ENCODE measurements at regions not wholly inside any gene's neighbourhood (a gene's known extent, or its start where the extent isn't known, plus 50 kb on each side); places are given as distances from the start of the nearest gene placed in this dataset.

- Histone ChIP-seq H3K27ac (no peak overlapping the region), H3K4me3 (no peak overlapping the region), H3K36me3 (no peaks in the 10 kb centered on the region), H3K27me3 (no peaks in the 10 kb centered on the region), H3K9me3 (no peaks in the 10 kb centered on the region), H3K4me1 (no peaks in the 10 kb centered on the region)
- TF ChIP-seq POLR2A (IDR thresholded peaks at IDR 0.05) = no peak
- no peak for TF ChIP-seq CTCF (IDR thresholded peaks at IDR 0.05)
- DNase-seq = no peak
These were observed 1046.5 kb downstream of the FAT4 start for GRCh38 chr4:126361287-126361686.

GRCh38 chr4:126364311-126364911 lies 1049.7 kb downstream of the FAT4 start:
- no peak for DNase-seq
- H3K4me1 ChIP-seq = no peaks in the 10 kb centered on the region
- no peaks in the 10 kb centered on the region for H3K36me3 ChIP-seq
- H3K9me3 ChIP-seq = no peaks in the 10 kb centered on the region
- no peak for TF ChIP-seq CTCF (IDR thresholded peaks at IDR 0.05)
- TF ChIP-seq POLR2A (IDR thresholded peaks at IDR 0.05) = no peak
- no peak overlapping the region for H3K4me3 ChIP-seq
- H3K27me3 ChIP-seq = no peaks in the 10 kb centered on the region
- H3K27ac ChIP-seq = no peak overlapping the region

GRCh38 chr4:126369076-126369475 lies 1054.3 kb downstream of the FAT4 start:
- no peaks in the 10 kb centered on the region for H3K27me3 ChIP-seq

GRCh38 chr4:126372634-126373033 lies 1057.9 kb downstream of the FAT4 start:
- Histone ChIP-seq H3K9me3 (no peaks in the 10 kb centered on the region), H3K27ac (no peak overlapping the region), H3K4me3 (no peak overlapping the region), H3K4me1 (no peaks in the 10 kb centered on the region), H3K36me3 (no peaks in the 10 kb centered on the region), H3K27me3 (no peaks in the 10 kb centered on the region)
- TF ChIP-seq CTCF (IDR thresholded peaks at IDR 0.05) (no peak), POLR2A (IDR thresholded peaks at IDR 0.05) (no peak)
- DNase-seq = no peak

More at GRCh38 chr4:126369076-126369475, 1054.3 kb downstream of the FAT4 start:
- TF ChIP-seq POLR2A (IDR thresholded peaks at IDR 0.05) = no peak
- no peak for TF ChIP-seq CTCF (IDR thresholded peaks at IDR 0.05)
- H3K9me3 ChIP-seq = no peaks in the 10 kb centered on the region
- no peaks in the 10 kb centered on the region for H3K4me1 ChIP-seq
- no peak for DNase-seq
- no peak overlapping the region for H3K4me3 ChIP-seq
- no peak overlapping the region for H3K27ac ChIP-seq
- H3K36me3 ChIP-seq = no peaks in the 10 kb centered on the region

GRCh38 chr4:126375462-126376054 lies 1060.8 kb downstream of the FAT4 start:
- no peaks in the 10 kb centered on the region for H3K9me3 ChIP-seq
- TF ChIP-seq POLR2A (IDR thresholded peaks at IDR 0.05) (no peak), CTCF (IDR thresholded peaks at IDR 0.05) (no peak)
- H3K4me3 ChIP-seq = no peak overlapping the region
- DNase-seq = no peak
- no peak overlapping the region for H3K27ac ChIP-seq
- H3K4me1 ChIP-seq = no peaks in the 10 kb centered on the region
- no peaks in the 10 kb centered on the region for H3K36me3 ChIP-seq
- H3K27me3 ChIP-seq = no peaks in the 10 kb centered on the region

All from Peyer's patch (tissue), 4 donors.